ENCODE measurements at regions not wholly inside any gene's neighbourhood (a gene's known extent, or its start where the extent isn't known, plus 50 kb on each side); places are given as distances from the start of the nearest gene placed in this dataset.
A peak's percentile ranks its signal among the peaks of the same experiment; 100 is the strongest.

DNA sequence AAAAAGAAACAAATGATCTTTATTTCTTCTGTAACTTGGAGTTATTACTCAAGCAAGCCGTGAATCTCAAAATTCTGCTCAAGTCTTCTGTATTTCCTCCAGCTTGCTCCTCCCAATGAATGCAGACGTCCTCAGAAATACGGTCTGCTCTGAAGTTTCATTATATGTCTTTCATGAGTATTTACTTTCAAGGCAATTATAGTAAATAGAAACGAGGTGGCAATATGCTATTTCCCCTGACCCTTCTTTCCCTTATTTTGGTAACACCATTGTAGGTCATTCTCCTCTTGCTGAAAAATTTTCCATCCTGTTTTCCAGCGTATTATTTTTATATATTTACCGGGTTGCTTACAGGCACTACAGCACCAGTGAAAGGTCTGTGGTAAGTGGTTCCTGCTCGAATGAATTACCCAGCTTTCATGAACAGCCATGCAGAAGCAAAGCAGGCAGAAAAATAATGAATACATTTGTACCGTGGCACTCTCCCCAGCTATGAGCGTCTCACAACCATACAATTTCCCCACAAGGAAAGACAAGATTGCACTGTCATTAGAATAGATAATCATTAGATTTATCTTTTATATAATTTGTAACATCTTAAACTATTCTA is 350.9 kb upstream of the PKN2 start:
- no peak for TF ChIP-seq ZFX (IDR thresholded peaks at IDR 0.05)
- TF ChIP-seq, protein P1, sequence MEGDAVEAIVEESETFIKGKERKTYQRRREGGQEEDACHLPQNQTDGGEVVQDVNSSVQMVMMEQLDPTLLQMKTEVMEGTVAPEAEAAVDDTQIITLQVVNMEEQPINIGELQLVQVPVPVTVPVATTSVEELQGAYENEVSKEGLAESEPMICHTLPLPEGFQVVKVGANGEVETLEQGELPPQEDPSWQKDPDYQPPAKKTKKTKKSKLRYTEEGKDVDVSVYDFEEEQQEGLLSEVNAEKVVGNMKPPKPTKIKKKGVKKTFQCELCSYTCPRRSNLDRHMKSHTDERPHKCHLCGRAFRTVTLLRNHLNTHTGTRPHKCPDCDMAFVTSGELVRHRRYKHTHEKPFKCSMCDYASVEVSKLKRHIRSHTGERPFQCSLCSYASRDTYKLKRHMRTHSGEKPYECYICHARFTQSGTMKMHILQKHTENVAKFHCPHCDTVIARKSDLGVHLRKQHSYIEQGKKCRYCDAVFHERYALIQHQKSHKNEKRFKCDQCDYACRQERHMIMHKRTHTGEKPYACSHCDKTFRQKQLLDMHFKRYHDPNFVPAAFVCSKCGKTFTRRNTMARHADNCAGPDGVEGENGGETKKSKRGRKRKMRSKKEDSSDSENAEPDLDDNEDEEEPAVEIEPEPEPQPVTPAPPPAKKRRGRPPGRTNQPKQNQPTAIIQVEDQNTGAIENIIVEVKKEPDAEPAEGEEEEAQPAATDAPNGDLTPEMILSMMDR (conservative IDR thresholded peaks at IDR 0.05) = no peak
- no peak overlapping the region for H3K27ac ChIP-seq

DNA sequence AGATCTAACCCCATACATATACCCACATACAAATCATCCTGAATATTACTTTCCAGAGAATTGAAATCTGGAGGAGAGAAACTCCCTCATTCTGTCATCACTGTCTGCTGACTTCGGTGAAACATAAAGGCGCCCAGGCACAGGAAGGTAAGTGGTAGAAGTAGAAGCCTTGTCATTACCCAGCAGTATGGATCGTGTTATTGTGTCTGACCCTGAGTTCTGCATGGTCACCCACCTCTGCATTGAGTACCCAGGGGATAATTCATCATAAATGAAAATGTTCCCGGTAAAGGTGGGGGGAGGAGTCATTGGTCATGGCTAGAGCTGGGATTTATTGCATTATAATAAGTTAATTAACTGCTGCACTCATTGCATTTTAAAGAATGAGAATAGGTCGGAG is 342.6 kb upstream of the PKN2 start:
- H3K27ac ChIP-seq = peak overlapping the region; percentile 45; the same call in 1 of the 2 replicates
- TF ChIP-seq ZFX (IDR thresholded peaks at IDR 0.05) = no peak
- TF ChIP-seq, protein P1 (conservative IDR thresholded peaks at IDR 0.05) = no peak

DNA sequence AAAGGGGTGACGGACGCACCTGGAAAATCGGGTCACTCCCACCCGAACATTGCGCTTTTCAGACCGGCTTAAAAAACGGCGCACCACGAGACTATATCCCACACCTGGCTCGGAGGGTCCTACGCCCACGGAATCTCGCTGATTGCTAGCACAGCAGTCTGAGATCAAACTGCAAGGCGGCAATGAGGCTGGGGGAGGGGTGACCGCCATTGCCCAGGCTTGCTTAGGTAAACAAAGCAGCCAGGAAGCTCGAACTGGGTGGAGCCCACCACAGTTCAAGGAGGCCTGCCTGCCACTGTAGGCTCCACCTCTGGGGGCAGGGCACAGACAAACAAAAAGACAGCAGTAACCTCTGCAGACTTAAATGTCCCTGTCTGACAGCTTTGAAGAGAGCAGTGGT is 342.0 kb upstream of the PKN2 start:
- peak overlapping the region; percentile 45; the same call in 1 of the 2 replicates for H3K27ac ChIP-seq

DNA sequence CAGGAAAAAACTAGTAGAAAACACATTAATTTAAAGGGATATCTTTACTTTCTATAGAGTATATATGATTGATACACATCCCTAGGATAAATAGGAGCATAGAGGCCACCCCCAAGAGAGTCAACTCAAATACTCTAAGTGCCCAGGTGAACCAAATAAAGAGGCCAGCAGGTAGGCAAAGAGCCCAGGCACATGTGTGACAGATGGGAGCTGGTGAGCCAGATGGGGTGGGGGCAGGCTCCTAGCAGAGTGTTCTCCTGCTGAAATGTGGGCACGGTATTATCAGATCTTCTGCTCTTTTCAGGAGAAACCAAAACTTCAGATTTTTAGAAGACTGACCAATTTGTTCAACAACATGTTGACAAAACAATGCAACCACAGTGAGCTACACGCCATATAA is 333.4 kb upstream of the PKN2 start:
- no peak overlapping the region for H3K27ac ChIP-seq
- TF ChIP-seq ZFX (IDR thresholded peaks at IDR 0.05) = no peak
- TF ChIP-seq, protein P1 (conservative IDR thresholded peaks at IDR 0.05) = no peak

DNA sequence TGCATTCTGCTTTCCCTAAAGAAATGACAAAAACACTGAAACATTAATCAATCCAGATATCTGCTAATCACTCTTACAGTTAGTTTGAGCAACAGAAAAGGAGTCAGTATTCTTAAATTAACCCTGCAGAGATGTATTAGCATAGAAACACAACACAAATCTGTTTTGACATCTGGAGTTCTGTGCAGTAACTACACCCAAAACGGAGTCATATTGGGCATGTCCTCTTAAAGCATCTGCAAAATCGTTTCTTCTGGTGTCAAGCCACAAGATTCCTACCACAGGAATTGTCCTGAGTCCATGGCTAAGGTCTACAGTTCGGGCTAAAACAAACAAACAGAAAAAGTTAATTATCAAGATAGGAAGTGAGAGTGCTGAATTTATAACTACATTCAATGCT is 332.1 kb upstream of the PKN2 start:
- TF ChIP-seq, protein P1 (conservative IDR thresholded peaks at IDR 0.05) = no peak
- TF ChIP-seq ZFX (IDR thresholded peaks at IDR 0.05) = no peak
- no peak overlapping the region for H3K27ac ChIP-seq

DNA sequence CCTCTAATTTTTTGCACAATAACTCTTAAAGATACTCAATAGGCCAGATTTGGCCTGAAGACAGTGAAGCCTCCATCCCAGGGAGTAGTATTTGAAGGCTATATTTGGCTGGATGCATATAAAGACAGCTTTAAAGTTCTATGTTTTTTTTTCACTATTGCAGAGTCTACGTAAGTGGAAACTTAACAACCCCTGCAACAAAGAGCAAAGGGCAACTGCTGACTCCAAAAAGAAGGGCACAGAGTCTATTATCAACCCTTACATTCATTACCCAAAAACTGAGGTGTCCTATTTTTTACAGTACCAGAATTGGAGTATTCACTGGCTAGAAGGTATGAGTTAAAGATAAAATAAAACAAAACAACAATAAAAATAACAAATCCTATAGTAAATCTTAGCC is 329.8 kb upstream of the PKN2 start:
- no peak overlapping the region for H3K27ac ChIP-seq
- TF ChIP-seq, protein P1 (conservative IDR thresholded peaks at IDR 0.05) = no peak
- TF ChIP-seq ZFX (IDR thresholded peaks at IDR 0.05) = no peak

DNA sequence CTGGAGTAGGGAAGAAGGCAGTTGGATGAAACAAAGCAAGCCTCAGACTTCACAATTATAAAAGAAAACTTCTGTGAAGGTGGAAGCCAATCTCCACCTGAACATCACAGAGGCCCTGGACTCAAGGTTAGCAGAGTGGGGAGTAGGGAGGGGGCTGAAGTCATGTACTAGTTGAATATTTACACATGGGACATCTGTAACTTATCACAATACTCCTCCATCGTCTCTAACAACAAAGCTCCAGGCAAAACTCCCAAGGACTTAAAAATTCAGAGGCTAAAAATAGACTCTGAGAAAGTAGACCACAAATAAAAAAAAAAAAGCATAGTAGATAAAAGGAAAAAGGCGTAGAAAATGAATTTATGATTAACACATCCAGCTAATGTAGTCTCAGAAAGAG is 326.3 kb upstream of the PKN2 start:
- TF ChIP-seq ZFX (IDR thresholded peaks at IDR 0.05) = no peak
- TF ChIP-seq, protein P1 (conservative IDR thresholded peaks at IDR 0.05) = no peak
- H3K27ac ChIP-seq = no peak overlapping the region

DNA sequence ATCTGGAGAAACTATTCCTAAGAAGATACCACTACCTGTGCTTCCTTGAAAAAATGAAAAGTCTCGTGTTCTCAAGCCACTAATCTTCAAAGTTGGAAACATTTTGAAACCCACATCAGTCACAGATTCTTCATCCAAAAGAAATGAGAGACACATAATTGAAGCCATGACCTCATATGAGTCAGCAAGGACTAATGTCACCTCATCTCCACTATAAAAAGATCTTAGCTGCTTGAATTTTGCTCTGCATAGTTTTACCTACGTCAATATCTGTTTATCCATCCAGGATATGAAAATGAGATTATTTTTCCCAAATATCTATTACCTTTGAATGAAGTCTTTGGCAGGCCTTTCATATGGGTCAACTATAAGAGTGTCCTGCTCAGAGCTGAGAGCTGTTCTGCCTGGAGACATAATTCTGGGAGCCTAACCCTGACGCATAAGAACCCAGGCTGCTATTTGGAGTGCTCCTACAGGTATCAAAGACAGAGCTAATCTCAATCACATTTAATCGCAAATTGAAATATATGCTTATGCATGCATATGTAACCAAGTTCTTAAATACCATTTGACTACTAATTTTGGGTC is 312.5 kb upstream of the PKN2 start:
- no peak for TF ChIP-seq ZFX (IDR thresholded peaks at IDR 0.05)
- TF ChIP-seq, protein P1 (conservative IDR thresholded peaks at IDR 0.05) = no peak
- H3K27ac ChIP-seq = no peak overlapping the region

Measured in C4-2B (cell line).